Natural killer cell (primary cell): ENCODE measurements at regions not wholly inside any gene's neighbourhood (a gene's known extent, or its start where the extent isn't known, plus 50 kb on each side); places are given as distances from the start of the nearest gene placed in this dataset.

Experiments used
- ATAC-seq, 3 donors: fragments of 150-1000 bp in 2 of 3; fragments of 200-7000 bp in 1 of 3; cut with Tn5 transposase; 1 replicate in 1 of 3; 2 replicates in 2 of 3; pipeline ENCODE4 v1.10.0; 2021; ENCODE audit warnings: mild to moderate bottlenecking in 2 of 3, moderate library complexity in 2 of 3
- DNase-seq, 2 donors: peaks; one replicate each; pipeline versions ENCODE4 v3.0.0 to v3.0.0-alpha.2; 2013 to 2021; ENCODE audit warnings: mixed read lengths in 1 of 2
- H3K27ac ChIP-seq: one replicate; pipeline ENCODE4 v1.5.1; 2013; ENCODE audit warnings: mild to moderate bottlenecking, low read length
- H3K27me3 ChIP-seq: one replicate; pipeline ENCODE4 v1.6.1; 2013; ENCODE audit warnings: low read length; ENCODE audit not compliant: control insufficient read depth, insufficient read depth
- H3K36me3 ChIP-seq: one replicate; pipeline ENCODE4 v1.6.1; 2013; ENCODE audit warnings: low read length; ENCODE audit not compliant: control insufficient read depth, insufficient read depth
- H3K4me1 ChIP-seq: one replicate; pipeline ENCODE4 v1.6.1; 2013; ENCODE audit warnings: low read length; ENCODE audit not compliant: control insufficient read depth, insufficient read depth
- H3K4me3 ChIP-seq: one replicate; pipeline ENCODE4 v1.5.1; 2013; ENCODE audit warnings: low read length
- H3K9me3 ChIP-seq: one replicate; pipeline ENCODE4 v1.6.1; 2013; ENCODE audit warnings: low read length; ENCODE audit not compliant: control insufficient read depth, insufficient read depth
- H3K27ac Mint-ChIP-seq, 2 donors: one replicate each; pipeline ENCODE4 v1.8.0; 2022; ENCODE audit warnings: mild to moderate bottlenecking in 2 of 2, mixed read lengths in 2 of 2, moderate library complexity in 1 of 2
- H3K27me3 Mint-ChIP-seq, 2 donors: one replicate each; pipeline ENCODE4 v1.8.0; 2022; ENCODE audit warnings: low read depth in 2 of 2, mixed read lengths in 2 of 2
- H3K36me3 Mint-ChIP-seq: one replicate; pipeline ENCODE4 v1.8.0; 2022; ENCODE audit warnings: mixed read lengths
- H3K4me1 Mint-ChIP-seq, 2 donors: one replicate each; pipeline ENCODE4 v1.8.0; 2022; ENCODE audit warnings: mixed read lengths in 2 of 2
- H3K4me3 Mint-ChIP-seq: one replicate; pipeline ENCODE4 v1.8.0; 2022; ENCODE audit warnings: mild to moderate bottlenecking, moderate library complexity, mixed read lengths
- H3K9me3 Mint-ChIP-seq, 2 donors: one replicate each; pipeline ENCODE4 v1.8.0; 2022; ENCODE audit warnings: mixed read lengths in 2 of 2
- WGBS: methylation state at CpG from one replicate; pipeline ENCODE4 v1.1.7; 2013; ENCODE audit warnings: missing lambda C conversion rate; ENCODE audit not compliant: insufficient coverage; 5-methylcytosine and 5-hydroxymethylcytosine counted together
- intact Hi-C: fragments of 100-400 bp; cut with micrococcal nuclease; formaldehyde crosslinking; loops from one replicate; pipeline ENCODE4 v1.14.2; 2022
- TF ChIP-seq, protein P1 (sequence below): fragments of 200-600 bp; IDR thresholded peaks from one replicate; pipeline ENCODE4 v1.8.0; 2022; ENCODE audit warnings: antibody characterized with exemption

DNA sequence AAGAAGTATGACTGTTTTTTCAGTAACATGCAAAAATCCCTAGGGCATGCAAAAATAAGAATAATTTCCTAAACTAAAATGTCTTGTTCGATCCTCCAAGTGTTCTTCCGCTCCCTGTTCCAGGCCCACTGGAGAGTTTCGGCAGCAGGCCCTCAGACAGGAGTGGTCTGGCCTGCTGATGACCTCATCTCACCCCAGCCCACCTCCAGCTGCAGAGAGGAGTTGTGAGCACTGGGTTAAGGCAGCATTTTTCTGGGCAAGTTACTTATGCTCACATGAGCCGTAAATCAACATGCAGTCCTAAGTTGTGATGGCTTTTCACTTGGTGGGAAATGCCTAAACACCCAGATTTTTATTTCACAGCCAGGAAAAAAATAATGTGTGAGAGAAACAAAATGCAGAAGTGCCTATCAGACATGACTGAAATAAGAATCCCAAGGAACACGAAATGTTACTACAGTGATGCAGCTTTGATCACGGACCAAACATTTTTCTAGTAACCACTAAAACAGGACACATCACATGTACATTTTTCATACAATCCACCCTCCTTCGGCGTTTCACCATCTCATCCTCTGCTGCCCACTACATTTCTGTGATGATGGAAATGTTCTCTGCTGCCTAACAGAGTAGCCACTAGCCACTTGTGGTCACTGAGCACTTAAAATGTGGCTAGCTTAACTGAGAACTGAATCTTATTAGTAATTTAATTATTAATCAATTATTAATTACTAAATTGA, 153.3 kb upstream of the TBL1X start:
- no peak overlapping the region for H3K27ac Mint-ChIP-seq
- WGBS = 86% methylated on average over 6 of the region's 8 CpGs
- no peaks in the 10 kb centered on the region for H3K9me3 Mint-ChIP-seq
- no peak for DNase-seq
- H3K36me3 ChIP-seq = no peaks in the 10 kb centered on the region
- TF ChIP-seq, protein P1, sequence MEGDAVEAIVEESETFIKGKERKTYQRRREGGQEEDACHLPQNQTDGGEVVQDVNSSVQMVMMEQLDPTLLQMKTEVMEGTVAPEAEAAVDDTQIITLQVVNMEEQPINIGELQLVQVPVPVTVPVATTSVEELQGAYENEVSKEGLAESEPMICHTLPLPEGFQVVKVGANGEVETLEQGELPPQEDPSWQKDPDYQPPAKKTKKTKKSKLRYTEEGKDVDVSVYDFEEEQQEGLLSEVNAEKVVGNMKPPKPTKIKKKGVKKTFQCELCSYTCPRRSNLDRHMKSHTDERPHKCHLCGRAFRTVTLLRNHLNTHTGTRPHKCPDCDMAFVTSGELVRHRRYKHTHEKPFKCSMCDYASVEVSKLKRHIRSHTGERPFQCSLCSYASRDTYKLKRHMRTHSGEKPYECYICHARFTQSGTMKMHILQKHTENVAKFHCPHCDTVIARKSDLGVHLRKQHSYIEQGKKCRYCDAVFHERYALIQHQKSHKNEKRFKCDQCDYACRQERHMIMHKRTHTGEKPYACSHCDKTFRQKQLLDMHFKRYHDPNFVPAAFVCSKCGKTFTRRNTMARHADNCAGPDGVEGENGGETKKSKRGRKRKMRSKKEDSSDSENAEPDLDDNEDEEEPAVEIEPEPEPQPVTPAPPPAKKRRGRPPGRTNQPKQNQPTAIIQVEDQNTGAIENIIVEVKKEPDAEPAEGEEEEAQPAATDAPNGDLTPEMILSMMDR = no peak
- no peak for ATAC-seq
- H3K4me1 Mint-ChIP-seq = peaks cover 0 to 10% of the 10 kb centered on the region in 2 donors
- no peaks in the 10 kb centered on the region for H3K9me3 ChIP-seq
- H3K27me3 Mint-ChIP-seq = no peaks in the 10 kb centered on the region
- H3K27me3 ChIP-seq = no peaks in the 10 kb centered on the region
- peaks cover 5% of the 10 kb centered on the region for H3K4me1 ChIP-seq
- no peak overlapping the region for H3K4me3 Mint-ChIP-seq
- no peak overlapping the region for H3K4me3 ChIP-seq
- H3K36me3 Mint-ChIP-seq = no peaks in the 10 kb centered on the region
- H3K27ac ChIP-seq = no peak overlapping the region
- intact Hi-C loops = loop anchor here (5.0 kb wide), 1 partner anchor 339 kb away; no protein-coding TSS in a partner anchor

DNA sequence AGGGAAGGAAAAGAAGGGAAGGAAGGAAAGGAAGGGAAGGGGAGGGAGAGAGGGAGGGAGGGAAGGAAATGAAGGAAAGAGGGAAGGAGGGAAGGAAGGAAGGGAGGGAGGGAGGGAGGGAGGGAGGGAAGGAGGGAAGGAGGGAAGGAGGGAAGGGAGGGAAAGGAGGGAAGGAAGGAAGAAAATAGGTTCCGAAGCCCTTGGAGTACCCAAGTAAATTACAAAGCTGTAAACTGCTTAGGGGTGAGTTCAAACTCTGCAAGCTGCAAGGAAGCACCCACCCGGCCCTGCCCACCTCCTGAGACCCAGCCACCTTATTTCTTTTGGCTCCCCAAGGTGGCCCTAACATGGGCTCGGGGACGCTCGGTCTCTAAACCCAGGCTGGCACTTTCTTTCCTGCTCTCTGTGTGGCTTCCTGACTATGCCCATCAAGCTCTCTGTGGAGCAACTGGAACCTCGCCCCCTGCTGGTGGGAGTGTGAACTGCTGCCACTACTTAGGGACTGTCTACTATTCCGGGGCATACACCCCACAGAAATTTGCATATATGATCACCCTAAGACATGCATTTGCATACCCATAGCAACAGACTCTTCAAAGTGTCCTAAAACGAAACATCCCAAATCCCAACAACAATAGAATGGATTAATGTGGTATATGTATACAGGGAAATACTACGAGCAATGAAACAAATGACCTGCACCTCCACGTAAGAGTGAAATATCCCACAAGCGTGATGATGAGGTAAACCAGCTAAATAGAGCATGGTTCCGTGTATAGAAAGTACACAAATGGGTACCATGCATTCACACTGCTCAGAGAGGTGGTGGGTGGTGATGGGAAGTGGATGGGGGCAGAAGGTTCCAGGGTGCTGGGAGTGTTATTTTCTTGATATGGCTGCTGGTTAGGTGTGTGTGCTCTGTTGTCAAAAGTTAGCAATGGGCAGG, 151.7 kb upstream of the TBL1X start:
- no peak overlapping the region for H3K4me3 ChIP-seq
- Mint-ChIP-seq H3K27me3 (no peaks in the 10 kb centered on the region), H3K9me3 (no peaks in the 10 kb centered on the region), H3K4me3 (no peak overlapping the region), H3K27ac (no peak overlapping the region), H3K4me1 (peaks cover 11 to 18% of the 10 kb centered on the region in 2 donors), H3K36me3 (no peaks in the 10 kb centered on the region)
- no peaks in the 10 kb centered on the region for H3K27me3 ChIP-seq
- H3K36me3 ChIP-seq = no peaks in the 10 kb centered on the region
- H3K9me3 ChIP-seq = no peaks in the 10 kb centered on the region
- DNase-seq (peak; percentile 62 to 77), ATAC-seq (peak; percentile 77 to 85 (median 85))
- peaks cover 15% of the 10 kb centered on the region for H3K4me1 ChIP-seq
- intact Hi-C loops = loop anchor here (5.0 kb wide), 1 partner anchor 341 kb away; no protein-coding TSS in a partner anchor
- no peak overlapping the region for H3K27ac ChIP-seq
- TF ChIP-seq, protein P1 = peak; percentile 66
- 46% methylated on average over 10 of the region's 12 CpGs for WGBS

DNA sequence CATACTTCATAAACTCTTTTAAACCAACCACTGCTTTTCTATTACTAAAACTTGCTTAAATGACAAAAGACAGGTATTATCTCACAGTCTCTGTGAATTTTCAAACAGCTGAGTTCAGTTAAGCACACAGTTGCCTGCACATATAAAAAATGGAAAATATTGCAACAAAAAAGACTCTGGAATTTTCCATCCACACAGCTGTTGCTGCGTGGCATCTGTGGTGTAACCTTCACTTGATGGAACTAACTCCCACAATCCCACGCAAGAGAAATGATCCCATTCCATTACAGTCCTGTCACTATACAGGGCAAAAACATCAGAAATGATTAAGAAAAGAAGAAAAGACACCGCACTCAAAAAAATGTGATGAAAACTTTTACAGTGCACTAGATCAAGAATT, 149.8 kb upstream of the TBL1X start:
- Histone ChIP-seq H3K4me3 (no peak overlapping the region), H3K36me3 (no peaks in the 10 kb centered on the region), H3K27ac (no peak overlapping the region), H3K9me3 (no peaks in the 10 kb centered on the region), H3K27me3 (no peaks in the 10 kb centered on the region), H3K4me1 (peaks cover 23% of the 10 kb centered on the region)
- WGBS = 90% methylated on average over 3 of the region's 3 CpGs
- intact Hi-C loops = no loop called here
- no peak for ATAC-seq
- Mint-ChIP-seq H3K27me3 (no peaks in the 10 kb centered on the region), H3K4me1 (peaks cover 24 to 29% of the 10 kb centered on the region in 2 donors), H3K27ac (no peak overlapping the region), H3K9me3 (no peaks in the 10 kb centered on the region), H3K4me3 (no peak overlapping the region), H3K36me3 (no peaks in the 10 kb centered on the region)
- TF ChIP-seq, protein P1 = no peak
- DNase-seq = no peak
